LNCAP (cell line): ENCODE measurements at regions not wholly inside any gene's neighbourhood (a gene's known extent, or its start where the extent isn't known, plus 50 kb on each side); places are given as distances from the start of the nearest gene placed in this dataset.

Experiments
- TF ChIP-seq, protein P1 (sequence below): fragments of 450-650 bp; IDR thresholded peaks from 2 replicates; pipeline ENCODE4 v1.5.1; 2017; ENCODE audit warnings: mild to moderate bottlenecking

DNA sequence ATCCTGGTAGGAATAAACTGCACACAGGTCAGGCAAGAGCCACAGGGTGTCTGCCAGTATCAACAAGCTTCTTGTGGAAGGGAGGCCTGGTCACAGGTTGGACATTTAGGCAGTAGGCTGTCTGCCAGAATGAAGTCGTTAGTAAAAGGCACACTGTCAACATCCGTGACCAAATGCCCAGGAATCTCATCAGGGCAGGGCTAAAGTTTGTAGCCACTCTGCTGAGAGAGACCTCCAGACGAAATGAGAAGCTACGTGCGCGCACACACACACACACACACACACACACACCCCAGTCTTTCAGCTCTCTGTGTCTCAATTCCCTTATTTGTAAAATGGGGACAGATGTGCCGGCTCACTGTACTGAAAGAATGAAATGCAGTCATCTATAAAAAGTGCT lies 408.7 kb upstream of the ZFP42 start:
- TF ChIP-seq, protein P1, sequence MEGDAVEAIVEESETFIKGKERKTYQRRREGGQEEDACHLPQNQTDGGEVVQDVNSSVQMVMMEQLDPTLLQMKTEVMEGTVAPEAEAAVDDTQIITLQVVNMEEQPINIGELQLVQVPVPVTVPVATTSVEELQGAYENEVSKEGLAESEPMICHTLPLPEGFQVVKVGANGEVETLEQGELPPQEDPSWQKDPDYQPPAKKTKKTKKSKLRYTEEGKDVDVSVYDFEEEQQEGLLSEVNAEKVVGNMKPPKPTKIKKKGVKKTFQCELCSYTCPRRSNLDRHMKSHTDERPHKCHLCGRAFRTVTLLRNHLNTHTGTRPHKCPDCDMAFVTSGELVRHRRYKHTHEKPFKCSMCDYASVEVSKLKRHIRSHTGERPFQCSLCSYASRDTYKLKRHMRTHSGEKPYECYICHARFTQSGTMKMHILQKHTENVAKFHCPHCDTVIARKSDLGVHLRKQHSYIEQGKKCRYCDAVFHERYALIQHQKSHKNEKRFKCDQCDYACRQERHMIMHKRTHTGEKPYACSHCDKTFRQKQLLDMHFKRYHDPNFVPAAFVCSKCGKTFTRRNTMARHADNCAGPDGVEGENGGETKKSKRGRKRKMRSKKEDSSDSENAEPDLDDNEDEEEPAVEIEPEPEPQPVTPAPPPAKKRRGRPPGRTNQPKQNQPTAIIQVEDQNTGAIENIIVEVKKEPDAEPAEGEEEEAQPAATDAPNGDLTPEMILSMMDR = no peak

DNA sequence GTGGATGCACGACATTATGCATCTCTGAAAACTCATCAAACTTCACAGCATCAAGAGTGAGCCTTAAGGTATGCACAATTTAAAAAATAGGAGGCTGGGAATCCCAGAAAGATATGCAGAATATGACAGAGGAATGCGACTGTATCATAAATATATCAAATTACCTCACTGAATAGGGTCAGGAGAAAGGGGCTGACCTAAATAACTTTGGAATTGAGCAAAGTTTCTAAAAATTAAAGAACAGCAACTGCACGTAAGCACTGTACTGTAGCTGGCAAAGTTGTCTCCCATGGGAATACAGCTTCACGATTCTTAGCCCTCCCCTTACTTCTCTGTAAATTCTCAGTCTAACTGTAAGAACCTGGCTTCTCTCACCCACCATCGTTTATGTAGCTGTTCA lies 397.4 kb upstream of the ZFP42 start:
- TF ChIP-seq, protein P1 = no peak

DNA sequence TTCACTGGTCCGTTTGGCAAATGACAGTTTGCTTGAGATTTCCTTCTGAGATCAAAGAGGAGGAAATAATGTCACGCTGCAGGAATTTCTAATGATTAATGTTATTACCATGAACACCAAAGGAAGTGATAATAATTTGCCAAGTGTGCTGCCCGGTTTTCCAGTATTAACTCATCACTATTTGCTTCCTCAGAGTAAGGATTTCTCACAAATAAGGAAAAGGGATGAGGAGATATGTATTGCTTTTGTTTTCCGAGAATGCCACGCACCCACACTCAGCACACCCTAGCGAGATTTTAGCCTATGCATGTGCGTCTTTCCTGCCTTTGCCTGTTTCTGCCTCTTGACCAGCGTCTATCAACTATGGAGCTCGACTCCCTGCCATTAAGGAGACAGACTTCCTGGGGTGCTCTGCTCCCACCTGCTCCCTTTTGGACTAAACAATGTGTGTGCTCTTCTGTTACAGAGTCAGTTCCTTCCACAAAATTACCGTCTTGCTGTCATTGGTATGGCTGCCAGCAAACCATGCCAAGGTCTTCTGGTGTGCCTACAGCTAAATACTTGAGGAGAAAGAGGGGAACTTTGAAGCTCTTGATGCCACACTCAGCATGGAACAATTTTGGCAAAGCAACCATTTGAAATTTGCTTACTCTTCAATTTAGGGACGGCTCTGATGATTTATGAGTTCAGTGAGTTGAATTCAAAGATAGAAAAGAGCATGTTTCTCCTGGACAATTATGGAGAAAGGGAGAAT lies 393.1 kb upstream of the ZFP42 start:
- TF ChIP-seq, protein P1 = no peak

DNA sequence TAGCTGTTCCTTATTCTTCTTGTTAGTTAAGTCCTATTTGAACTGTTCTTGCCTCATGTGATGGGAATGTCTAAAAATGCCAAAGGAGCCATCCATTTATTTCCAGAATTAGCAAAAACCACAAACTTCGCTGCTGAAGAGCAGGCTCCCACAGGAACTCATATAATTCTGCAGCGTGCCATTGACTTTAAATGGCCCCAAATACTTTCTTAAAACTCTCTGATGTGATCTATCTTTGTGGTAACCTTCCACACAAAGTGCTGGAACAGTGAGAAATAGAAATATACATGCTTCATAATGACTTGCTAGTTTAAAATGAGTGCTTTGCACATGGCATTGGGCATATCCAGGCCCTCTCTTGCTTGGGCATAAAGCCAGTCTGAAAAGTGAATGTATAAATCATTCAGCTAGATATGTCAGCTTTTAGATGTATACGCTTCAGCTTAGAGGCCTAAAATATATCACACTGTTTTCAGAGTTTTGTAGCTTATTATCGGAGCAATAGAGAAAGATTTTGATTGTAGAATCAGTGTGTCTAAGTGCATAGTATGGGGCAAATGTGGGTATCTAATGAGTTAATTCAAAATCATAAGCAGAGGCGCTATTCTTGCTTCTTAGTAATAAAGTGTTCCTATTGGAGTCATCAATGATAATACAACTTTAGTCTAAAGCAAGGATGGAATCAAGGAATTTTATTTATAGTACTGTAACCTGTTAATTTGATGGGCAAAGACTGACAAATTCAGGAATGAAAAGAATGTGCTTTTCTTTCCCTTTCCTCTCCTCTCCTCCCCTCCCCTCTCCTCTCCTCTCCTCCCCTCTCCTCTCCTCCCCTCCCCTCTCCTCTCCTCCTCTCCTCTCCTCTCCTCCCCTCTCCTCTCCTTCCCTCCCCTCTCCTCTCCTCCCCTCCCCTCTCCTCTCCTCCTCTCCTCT lies 392.2 kb upstream of the ZFP42 start:
- TF ChIP-seq, protein P1 = no peak

DNA sequence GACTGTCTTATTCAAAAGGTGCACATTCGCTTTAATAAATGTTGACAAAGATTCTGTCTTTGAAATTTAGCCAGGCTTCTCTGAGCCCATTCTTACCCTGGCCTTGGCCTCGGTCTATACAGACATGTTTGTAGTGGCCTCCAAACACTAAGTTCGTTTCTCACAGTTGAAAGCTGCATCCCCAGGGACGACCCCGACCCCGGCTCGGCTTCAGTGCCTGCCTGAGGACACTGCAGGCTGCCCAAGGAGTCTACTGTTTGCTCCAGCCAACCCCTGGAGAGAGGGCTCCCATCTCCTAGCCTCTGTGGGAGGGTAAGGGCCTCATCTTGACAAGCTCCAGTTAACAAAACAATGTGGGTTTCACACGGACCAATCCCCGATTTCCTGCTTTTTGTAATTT lies 390.6 kb upstream of the ZFP42 start:
- TF ChIP-seq, protein P1 = no peak

DNA sequence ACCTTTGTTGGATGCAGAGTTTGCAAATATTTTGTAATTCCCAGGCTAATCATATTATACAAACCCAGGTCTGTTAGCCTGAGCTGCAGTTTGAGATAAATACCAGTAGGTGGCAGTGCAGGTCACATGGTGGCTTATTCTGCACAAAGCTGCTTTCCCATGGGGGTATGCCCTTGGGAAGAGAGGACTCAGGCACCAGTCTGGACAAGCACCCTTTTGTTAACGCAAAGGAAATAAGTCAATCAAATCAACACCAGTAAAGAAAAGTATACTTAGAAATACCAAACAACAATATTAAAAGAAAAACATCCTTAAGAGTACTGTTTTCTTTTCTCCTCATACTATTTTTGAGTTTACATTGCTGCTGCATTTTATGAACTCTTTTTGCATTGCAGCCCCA lies 389.0 kb upstream of the ZFP42 start:
- TF ChIP-seq, protein P1 = peak; percentile 88

DNA sequence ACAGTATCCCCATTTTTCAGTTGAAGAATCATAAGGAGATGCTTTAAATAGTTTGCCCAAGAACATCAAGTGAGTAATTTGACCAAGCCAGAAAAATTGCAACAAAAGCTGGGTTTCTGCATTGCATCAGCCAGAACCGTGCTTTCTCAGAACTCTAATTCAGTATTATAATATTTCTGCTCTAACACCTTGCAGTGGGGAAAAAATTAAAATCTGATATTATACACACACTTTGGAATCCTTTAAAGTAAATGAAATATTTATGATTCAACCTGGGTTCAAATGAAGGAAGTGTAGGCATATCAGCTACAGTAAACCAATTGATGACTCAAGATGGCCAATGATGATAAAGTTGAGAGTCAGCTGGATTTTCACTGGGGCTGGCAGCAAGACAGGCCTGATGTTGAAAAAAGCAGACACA lies 387.6 kb upstream of the ZFP42 start:
- TF ChIP-seq, protein P1 = no peak
